A673 (cell line): ENCODE measurements at regions not wholly inside any gene's neighbourhood (a gene's known extent, or its start where the extent isn't known, plus 50 kb on each side); places are given as distances from the start of the nearest gene placed in this dataset.

Experiments
- CTCF ChIP-seq: fragments of 300-800, 200-600 bp; sonication (generic); conservative IDR thresholded peaks from 2 replicates; pipeline ENCODE4 v1.5.1; 2017; ENCODE audit warnings: low read depth, mild to moderate bottlenecking, antibody characterized with exemption, low read length, moderate library complexity, mixed read lengths
- EZH2 ChIP-seq: fragments of 200-600 bp; sonication (generic); IDR thresholded peaks from 2 replicates; pipeline ENCODE4 v1.6.1; 2017; ENCODE audit warnings: borderline replicate concordance, low read depth, mild to moderate bottlenecking, mixed read lengths, antibody characterized with exemption, low read length; ENCODE audit not compliant: poor library complexity, severe bottlenecking

GRCh38 chr6:151674578-151674977 is 132.9 kb upstream of the ESR1 start:
- TF ChIP-seq CTCF (no peak), EZH2 (no peak)
